ENCODE measurements at regions not wholly inside any gene's neighbourhood (a gene's known extent, or its start where the extent isn't known, plus 50 kb on each side); places are given as distances from the start of the nearest gene placed in this dataset.

- TF ChIP-seq, protein P1, sequence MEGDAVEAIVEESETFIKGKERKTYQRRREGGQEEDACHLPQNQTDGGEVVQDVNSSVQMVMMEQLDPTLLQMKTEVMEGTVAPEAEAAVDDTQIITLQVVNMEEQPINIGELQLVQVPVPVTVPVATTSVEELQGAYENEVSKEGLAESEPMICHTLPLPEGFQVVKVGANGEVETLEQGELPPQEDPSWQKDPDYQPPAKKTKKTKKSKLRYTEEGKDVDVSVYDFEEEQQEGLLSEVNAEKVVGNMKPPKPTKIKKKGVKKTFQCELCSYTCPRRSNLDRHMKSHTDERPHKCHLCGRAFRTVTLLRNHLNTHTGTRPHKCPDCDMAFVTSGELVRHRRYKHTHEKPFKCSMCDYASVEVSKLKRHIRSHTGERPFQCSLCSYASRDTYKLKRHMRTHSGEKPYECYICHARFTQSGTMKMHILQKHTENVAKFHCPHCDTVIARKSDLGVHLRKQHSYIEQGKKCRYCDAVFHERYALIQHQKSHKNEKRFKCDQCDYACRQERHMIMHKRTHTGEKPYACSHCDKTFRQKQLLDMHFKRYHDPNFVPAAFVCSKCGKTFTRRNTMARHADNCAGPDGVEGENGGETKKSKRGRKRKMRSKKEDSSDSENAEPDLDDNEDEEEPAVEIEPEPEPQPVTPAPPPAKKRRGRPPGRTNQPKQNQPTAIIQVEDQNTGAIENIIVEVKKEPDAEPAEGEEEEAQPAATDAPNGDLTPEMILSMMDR (IDR thresholded peaks at IDR 0.05) = no peak
- no peak for TF ChIP-seq EZH2 (IDR thresholded peaks at IDR 0.05)
- no peak for TF ChIP-seq EZH2phosphoT487 (IDR thresholded peaks at IDR 0.05)
Measured at GRCh38 chr3:153626158-153626557, 464.1 kb downstream of the RAP2B start.
